Fibroblast of villous mesenchyme (primary cell): ENCODE measurements at regions not wholly inside any gene's neighbourhood (a gene's known extent, or its start where the extent isn't known, plus 50 kb on each side); places are given as distances from the start of the nearest gene placed in this dataset.

Source experiments
- DNase-seq: peaks from one replicate; pipeline ENCODE4 v3.0.0-alpha.2; 2010; ENCODE audit warnings: low read depth
- H3K4me3 ChIP-seq: 2 replicates; pipeline ENCODE4 v1.5.1; 2011; ENCODE audit warnings: low read depth, mild to moderate bottlenecking, low read length
- CTCF ChIP-seq: IDR thresholded peaks from 2 replicates; pipeline ENCODE4 v1.5.1; 2012; ENCODE audit warnings: low read depth, mild to moderate bottlenecking, low read length; ENCODE audit not compliant: insufficient read depth

GRCh38 chr4:105022811-105023667 lies 123.6 kb upstream of the TET2 start:
- no peak for TF ChIP-seq CTCF
- H3K4me3 ChIP-seq, result no peak overlapping the region
- DNase-seq, result peak; percentile 78

GRCh38 chr4:105023668-105024055 lies 123.0 kb upstream of the TET2 start:
- no peak overlapping the region for H3K4me3 ChIP-seq
- TF ChIP-seq CTCF, result no peak
- DNase-seq, result no peak

- no peak overlapping the region for H3K4me3 ChIP-seq
- no peak for TF ChIP-seq CTCF
- no peak for DNase-seq
These were observed 121.2 kb upstream of the TET2 start for GRCh38 chr4:105025263-105026017.

GRCh38 chr4:105036991-105037390 lies 109.7 kb upstream of the TET2 start:
- no peak for DNase-seq
- no peak overlapping the region for H3K4me3 ChIP-seq
- TF ChIP-seq CTCF, result no peak

GRCh38 chr4:105042451-105042850 lies 104.2 kb upstream of the TET2 start:
- DNase-seq, result no peak
- no peak for TF ChIP-seq CTCF
- no peak overlapping the region for H3K4me3 ChIP-seq

GRCh38 chr4:105050896-105051295 lies 95.8 kb upstream of the TET2 start:
- no peak overlapping the region for H3K4me3 ChIP-seq
- peak; percentile 16 for DNase-seq
- no peak for TF ChIP-seq CTCF
